ENCODE measurements at regions not wholly inside any gene's neighbourhood (a gene's known extent, or its start where the extent isn't known, plus 50 kb on each side); places are given as distances from the start of the nearest gene placed in this dataset.
"Not testable (repeated sequence)": the region's sequence is repeated elsewhere in the genome, so short reads cannot be mapped to it uniquely, and the experiment has no call there.

DNA sequence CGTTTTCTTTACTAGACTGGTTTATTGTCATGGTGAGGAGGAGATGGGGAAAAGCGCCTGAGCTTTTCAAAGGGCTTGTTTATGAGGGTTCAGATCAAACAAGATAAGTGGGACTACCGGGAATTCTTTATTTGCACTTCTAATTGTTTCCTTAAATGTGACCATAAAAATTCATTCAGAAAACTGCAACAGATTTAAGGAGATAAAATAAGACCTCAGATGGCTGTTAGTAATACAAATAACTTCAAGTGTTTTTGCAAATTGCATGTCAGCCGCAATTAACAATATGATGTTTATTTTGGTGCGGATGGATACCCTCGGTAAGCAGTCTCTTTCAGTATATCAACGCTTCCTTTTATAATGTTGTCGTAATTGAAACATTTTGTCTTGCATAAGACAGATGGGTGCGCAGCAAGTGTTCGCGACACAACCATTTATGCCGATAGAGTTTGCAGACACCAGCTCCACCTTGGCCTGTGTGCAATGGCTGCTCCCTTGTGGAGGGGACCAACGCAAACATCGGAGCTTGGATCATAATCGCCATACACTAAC lies 151.0 kb downstream of the C4orf33 start:
- H3K4me3 ChIP-seq (ENCODE audit: low read depth, low read length): no peak overlapping the region
- peak in 2 of 6 donors; percentile 45 to 87 for DNase-seq (ENCODE audit: low read depth in 4 of 6, low spot score in 6 of 6)
- H3K9me3 ChIP-seq (ENCODE audit: control insufficient read depth, insufficient read depth, low read length): no peaks in the 10 kb centered on the region
- no peaks in the 10 kb centered on the region for H3K36me3 ChIP-seq (ENCODE audit: control insufficient read depth, insufficient read depth, low read length)
- H3K27me3 ChIP-seq (ENCODE audit: control insufficient read depth, insufficient read depth, low read length): no peaks in the 10 kb centered on the region
- no peaks in the 10 kb centered on the region for H3K4me1 ChIP-seq (ENCODE audit: control insufficient read depth, insufficient read depth, low read length)
- H3K27ac ChIP-seq (ENCODE audit: low read depth, low read length): no peak overlapping the region
- WGBS (ENCODE audit: insufficient coverage): 49% methylated on average over 8 of the region's 15 CpGs

DNA sequence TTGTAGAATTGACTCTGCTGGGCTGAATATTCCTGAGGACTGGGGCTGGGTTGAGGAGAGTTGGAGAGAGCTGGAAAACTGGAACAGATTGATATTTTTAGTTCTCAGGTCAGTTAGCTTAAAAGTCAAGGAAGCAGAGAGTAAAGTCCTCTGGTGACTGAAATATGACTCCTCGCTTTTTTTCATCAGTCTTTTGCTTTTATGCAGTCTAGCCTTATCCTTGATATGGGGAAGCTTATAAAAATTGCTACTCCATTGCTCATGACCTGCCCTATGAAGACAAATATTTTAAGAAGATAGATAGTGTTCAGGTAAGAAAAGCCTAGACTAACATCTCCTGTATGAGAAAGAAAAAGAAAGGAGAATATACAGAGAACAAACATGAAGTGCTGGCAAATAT lies 152.7 kb downstream of the C4orf33 start:
- H3K9me3 ChIP-seq (ENCODE audit: control insufficient read depth, insufficient read depth, low read length): no peaks in the 10 kb centered on the region
- H3K27me3 ChIP-seq (ENCODE audit: control insufficient read depth, insufficient read depth, low read length): no peaks in the 10 kb centered on the region
- WGBS (ENCODE audit: insufficient coverage): no CpG with 5 or more reads among the region's 1 CpG
- H3K4me3 ChIP-seq (ENCODE audit: low read depth, low read length): no peak overlapping the region
- peak in 1 of 6 donors; percentile 16 for DNase-seq (ENCODE audit: low read depth in 4 of 6, low spot score in 6 of 6)
- no peaks in the 10 kb centered on the region for H3K36me3 ChIP-seq (ENCODE audit: control insufficient read depth, insufficient read depth, low read length)
- no peak overlapping the region for H3K27ac ChIP-seq (ENCODE audit: low read depth, low read length)
- H3K4me1 ChIP-seq (ENCODE audit: control insufficient read depth, insufficient read depth, low read length): no peaks in the 10 kb centered on the region

GRCh38 chr4:129254126-129254525 lies 158.2 kb downstream of the C4orf33 start:
- no peak overlapping the region for H3K4me3 ChIP-seq (ENCODE audit: low read depth, low read length)
- H3K27me3 ChIP-seq (ENCODE audit: control insufficient read depth, insufficient read depth, low read length): no peaks in the 10 kb centered on the region
- no peak overlapping the region for H3K27ac ChIP-seq (ENCODE audit: low read depth, low read length)
- DNase-seq (ENCODE audit: low read depth in 4 of 6, low spot score in 6 of 6): no peak
- no peaks in the 10 kb centered on the region for H3K9me3 ChIP-seq (ENCODE audit: control insufficient read depth, insufficient read depth, low read length)
- no peaks in the 10 kb centered on the region for H3K36me3 ChIP-seq (ENCODE audit: control insufficient read depth, insufficient read depth, low read length)
- no peaks in the 10 kb centered on the region for H3K4me1 ChIP-seq (ENCODE audit: control insufficient read depth, insufficient read depth, low read length)

GRCh38 chr4:129254526-129254925 lies 158.6 kb downstream of the C4orf33 start:
- no peak overlapping the region for H3K27ac ChIP-seq (ENCODE audit: low read depth, low read length)
- no peaks in the 10 kb centered on the region for H3K36me3 ChIP-seq (ENCODE audit: control insufficient read depth, insufficient read depth, low read length)
- H3K4me1 ChIP-seq (ENCODE audit: control insufficient read depth, insufficient read depth, low read length): no peaks in the 10 kb centered on the region
- no peaks in the 10 kb centered on the region for H3K27me3 ChIP-seq (ENCODE audit: control insufficient read depth, insufficient read depth, low read length)
- no peak overlapping the region for H3K4me3 ChIP-seq (ENCODE audit: low read depth, low read length)
- no peak for DNase-seq (ENCODE audit: low read depth in 4 of 6, low spot score in 6 of 6)
- no peaks in the 10 kb centered on the region for H3K9me3 ChIP-seq (ENCODE audit: control insufficient read depth, insufficient read depth, low read length)

DNA sequence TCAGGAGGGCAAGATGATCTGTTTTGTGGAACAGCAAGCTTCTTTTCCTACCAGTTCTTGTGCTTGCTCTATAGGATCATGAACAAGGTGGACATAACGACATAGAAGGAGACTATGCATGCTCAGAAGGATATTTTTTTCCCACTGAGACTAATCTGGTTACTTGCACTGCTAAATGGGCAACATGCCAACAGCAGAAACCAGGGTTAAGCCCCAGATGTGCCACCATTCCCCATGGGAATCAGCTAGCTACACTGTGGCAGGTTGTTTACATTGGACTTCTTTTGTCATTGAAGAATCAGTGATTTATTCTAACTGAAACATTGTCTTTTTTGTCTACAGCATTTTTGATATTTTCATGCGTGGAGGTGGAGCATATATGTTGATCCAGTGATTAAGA lies 165.6 kb downstream of the C4orf33 start:
- Histone ChIP-seq H3K27me3 (ENCODE audit: control insufficient read depth, insufficient read depth, low read length) (no peaks in the 10 kb centered on the region), H3K4me3 (ENCODE audit: low read depth, low read length) (no peak overlapping the region), H3K36me3 (ENCODE audit: control insufficient read depth, insufficient read depth, low read length) (no peaks in the 10 kb centered on the region), H3K9me3 (ENCODE audit: control insufficient read depth, insufficient read depth, low read length) (no peaks in the 10 kb centered on the region), H3K4me1 (ENCODE audit: control insufficient read depth, insufficient read depth, low read length) (no peaks in the 10 kb centered on the region), H3K27ac (ENCODE audit: low read depth, low read length) (no peak overlapping the region)
- no peak for DNase-seq (ENCODE audit: low read depth in 4 of 6, low spot score in 6 of 6)
- WGBS (ENCODE audit: insufficient coverage): no CpG with 5 or more reads among the region's 2 CpGs

DNA sequence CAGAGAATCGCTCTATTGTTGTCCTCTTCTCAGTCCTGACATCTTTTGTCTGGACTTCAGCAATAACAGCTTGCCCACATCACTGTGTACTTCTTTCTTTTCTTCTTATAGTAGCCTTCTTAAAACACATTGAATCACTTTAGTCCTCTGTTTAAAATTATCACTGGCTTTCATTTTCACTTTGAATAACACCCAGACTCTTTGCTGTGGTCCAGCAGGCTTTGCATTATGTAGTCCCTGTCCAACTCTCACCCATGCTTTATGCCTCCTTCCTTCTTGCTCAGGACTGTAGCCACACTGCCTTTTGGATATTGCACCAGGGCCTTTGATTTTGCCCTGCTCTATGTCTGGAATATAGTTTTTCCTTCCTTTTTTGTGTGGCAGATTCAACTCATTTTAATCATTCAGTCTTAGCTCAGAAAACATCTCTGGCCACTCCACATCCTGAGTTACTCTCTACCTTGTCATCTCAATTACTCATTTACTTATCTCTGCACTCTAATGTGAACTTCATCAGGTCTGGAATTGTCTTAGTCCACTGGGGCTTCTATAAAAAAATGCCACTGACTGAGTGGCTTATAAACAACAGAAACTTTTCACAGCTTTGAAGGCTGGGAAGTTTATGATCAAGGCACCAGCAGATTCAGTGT lies 168.2 kb downstream of the C4orf33 start:
- H3K4me3 ChIP-seq (ENCODE audit: low read depth, low read length): no peak overlapping the region
- no peaks in the 10 kb centered on the region for H3K36me3 ChIP-seq (ENCODE audit: control insufficient read depth, insufficient read depth, low read length)
- 92% methylated on average over 1 of the region's 1 CpG for WGBS (ENCODE audit: insufficient coverage)
- no peak for DNase-seq (ENCODE audit: low read depth in 4 of 6, low spot score in 6 of 6)
- no peak overlapping the region for H3K27ac ChIP-seq (ENCODE audit: low read depth, low read length)
- H3K4me1 ChIP-seq (ENCODE audit: control insufficient read depth, insufficient read depth, low read length): no peaks in the 10 kb centered on the region
- H3K27me3 ChIP-seq (ENCODE audit: control insufficient read depth, insufficient read depth, low read length): no peaks in the 10 kb centered on the region
- H3K9me3 ChIP-seq (ENCODE audit: control insufficient read depth, insufficient read depth, low read length): no peaks in the 10 kb centered on the region

- Histone ChIP-seq H3K36me3 (ENCODE audit: control insufficient read depth, insufficient read depth, low read length) (no peaks in the 10 kb centered on the region), H3K4me1 (ENCODE audit: control insufficient read depth, insufficient read depth, low read length) (no peaks in the 10 kb centered on the region), H3K4me3 (ENCODE audit: low read depth, low read length) (no peak overlapping the region), H3K27me3 (ENCODE audit: control insufficient read depth, insufficient read depth, low read length) (no peaks in the 10 kb centered on the region), H3K27ac (ENCODE audit: low read depth, low read length) (no peak overlapping the region), H3K9me3 (ENCODE audit: control insufficient read depth, insufficient read depth, low read length) (no peaks in the 10 kb centered on the region)
- 67% methylated on average over 1 of the region's 1 CpG for WGBS (ENCODE audit: insufficient coverage)
- peak in 1 of 6 donors; percentile 45 for DNase-seq (ENCODE audit: low read depth in 4 of 6, low spot score in 6 of 6)
These were observed 182.9 kb downstream of the C4orf33 start for GRCh38 chr4:129278868-129279267.

DNA sequence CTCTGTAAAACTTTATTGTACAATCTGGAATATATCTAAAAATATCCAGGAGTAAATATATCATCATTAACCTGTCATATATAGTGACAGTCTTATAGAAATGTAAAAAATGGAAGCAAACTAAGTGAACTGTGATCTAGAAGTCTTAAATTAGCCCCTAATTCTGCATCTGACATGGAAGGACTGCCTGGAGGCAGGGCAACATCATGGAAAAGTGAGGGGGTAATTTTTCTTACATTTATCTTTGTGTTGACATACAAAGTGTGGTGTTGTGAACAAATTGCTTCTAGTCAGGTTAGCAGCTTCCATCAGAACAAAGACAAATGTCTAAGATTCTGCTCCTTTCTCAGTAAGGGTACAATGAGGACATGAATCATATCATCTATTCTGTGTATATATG lies 186.3 kb downstream of the C4orf33 start:
- Histone ChIP-seq H3K4me1 (ENCODE audit: control insufficient read depth, insufficient read depth, low read length) (no peaks in the 10 kb centered on the region), H3K36me3 (ENCODE audit: control insufficient read depth, insufficient read depth, low read length) (no peaks in the 10 kb centered on the region), H3K27ac (ENCODE audit: low read depth, low read length) (no peak overlapping the region), H3K9me3 (ENCODE audit: control insufficient read depth, insufficient read depth, low read length) (no peaks in the 10 kb centered on the region), H3K27me3 (ENCODE audit: control insufficient read depth, insufficient read depth, low read length) (no peaks in the 10 kb centered on the region), H3K4me3 (ENCODE audit: low read depth, low read length) (no peak overlapping the region)
- DNase-seq (ENCODE audit: low read depth in 4 of 6, low spot score in 6 of 6): no peak

DNA sequence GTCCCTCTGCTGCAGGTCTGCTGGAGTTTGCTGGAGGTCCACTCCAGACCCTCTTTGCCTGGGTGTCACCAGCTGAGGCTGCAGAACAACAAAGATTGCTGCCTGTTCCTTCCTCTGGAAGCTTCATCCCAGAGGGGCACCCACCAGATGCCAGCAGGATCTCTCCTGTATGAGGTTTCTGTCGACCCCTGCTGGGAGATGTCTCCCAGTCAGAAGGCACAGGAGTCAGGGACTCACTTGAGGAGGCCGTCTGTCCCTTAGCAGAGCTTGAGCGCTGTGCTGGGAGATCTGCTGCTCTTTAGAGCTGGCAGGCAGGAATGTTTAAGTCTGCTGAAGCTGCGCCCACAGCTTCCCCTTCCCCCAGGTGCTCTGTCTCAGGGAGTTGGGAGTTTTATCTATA lies 196.2 kb downstream of the C4orf33 start:
- H3K4me3 ChIP-seq (ENCODE audit: low read depth, low read length); H3K9me3 ChIP-seq (ENCODE audit: control insufficient read depth, insufficient read depth, low read length); H3K4me1 ChIP-seq (ENCODE audit: control insufficient read depth, insufficient read depth, low read length); H3K36me3 ChIP-seq (ENCODE audit: control insufficient read depth, insufficient read depth, low read length); H3K27ac ChIP-seq (ENCODE audit: low read depth, low read length); H3K27me3 ChIP-seq (ENCODE audit: control insufficient read depth, insufficient read depth, low read length); DNase-seq (ENCODE audit: low read depth in 4 of 6, low spot score in 6 of 6): not testable (repeated sequence)
- WGBS (ENCODE audit: insufficient coverage): 69% methylated on average over 3 of the region's 4 CpGs

GRCh38 chr4:129314781-129315180 lies 218.8 kb downstream of the C4orf33 start:
- H3K4me1 ChIP-seq (ENCODE audit: control insufficient read depth, insufficient read depth, low read length): no peaks in the 10 kb centered on the region
- H3K9me3 ChIP-seq (ENCODE audit: control insufficient read depth, insufficient read depth, low read length): no peaks in the 10 kb centered on the region
- H3K4me3 ChIP-seq (ENCODE audit: low read depth, low read length): no peak overlapping the region
- DNase-seq (ENCODE audit: low read depth in 4 of 6, low spot score in 6 of 6): no peak
- no peak overlapping the region for H3K27ac ChIP-seq (ENCODE audit: low read depth, low read length)
- WGBS (ENCODE audit: insufficient coverage): no CpG with 5 or more reads among the region's 2 CpGs
- no peaks in the 10 kb centered on the region for H3K36me3 ChIP-seq (ENCODE audit: control insufficient read depth, insufficient read depth, low read length)
- no peaks in the 10 kb centered on the region for H3K27me3 ChIP-seq (ENCODE audit: control insufficient read depth, insufficient read depth, low read length)

All from spinal cord (tissue), 9 donors.